DMS53 treated with DMSO at 0.1 percent for 48 hours (cell line): ENCODE measurements at regions not wholly inside any gene's neighbourhood (a gene's known extent, or its start where the extent isn't known, plus 50 kb on each side); places are given as distances from the start of the nearest gene placed in this dataset.
"Not testable (repeated sequence)": the region's sequence is repeated elsewhere in the genome, so short reads cannot be mapped to it uniquely, and the experiment has no call there.

ENCODE experiments used
- DNase-seq: peaks from one replicate; lab custom pipeline; 2025; ENCODE audit not compliant: unreplicated experiment; lab: John Stamatoyannopoulos, UW

DNA sequence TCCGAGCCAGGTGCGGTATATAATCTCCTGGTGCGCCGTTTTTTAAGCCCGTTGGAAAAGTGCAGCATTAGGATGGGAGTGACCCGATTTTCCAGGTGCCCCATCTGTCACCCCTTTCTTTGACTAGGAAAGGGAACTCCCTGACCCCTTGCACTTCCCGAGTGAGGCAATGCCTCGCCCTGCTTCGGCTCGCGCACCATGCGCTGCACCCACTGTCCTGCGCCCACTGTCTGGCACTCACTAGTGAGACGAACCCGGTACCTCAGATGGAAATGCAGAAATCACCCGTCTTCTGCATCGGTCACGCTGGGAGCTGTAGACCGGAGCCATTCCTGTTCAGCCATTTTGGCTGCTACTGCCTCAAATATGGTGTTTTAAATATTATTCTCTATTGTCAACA lies 198.0 kb downstream of the MEIS1 start:
- not testable (repeated sequence) for DNase-seq

DNA sequence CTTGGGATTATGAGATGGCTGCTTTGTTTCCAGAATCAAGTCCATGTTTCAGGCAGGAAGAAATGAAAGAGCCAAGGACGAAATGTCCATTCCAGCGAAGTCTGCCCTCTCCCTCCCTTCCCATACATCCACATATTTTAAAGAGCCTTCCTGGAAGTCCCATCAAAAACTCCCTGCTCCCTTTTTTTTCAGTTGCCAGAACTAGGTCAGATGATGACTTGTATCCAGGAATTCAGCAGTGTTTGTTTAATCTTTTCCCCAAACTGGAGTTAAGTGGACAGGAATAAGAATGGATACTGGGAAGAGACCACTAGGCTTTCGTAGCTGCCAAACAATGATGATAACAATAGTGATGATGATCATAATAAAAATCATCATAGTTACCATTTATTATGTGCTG lies 198.7 kb downstream of the MEIS1 start:
- no peak for DNase-seq

DNA sequence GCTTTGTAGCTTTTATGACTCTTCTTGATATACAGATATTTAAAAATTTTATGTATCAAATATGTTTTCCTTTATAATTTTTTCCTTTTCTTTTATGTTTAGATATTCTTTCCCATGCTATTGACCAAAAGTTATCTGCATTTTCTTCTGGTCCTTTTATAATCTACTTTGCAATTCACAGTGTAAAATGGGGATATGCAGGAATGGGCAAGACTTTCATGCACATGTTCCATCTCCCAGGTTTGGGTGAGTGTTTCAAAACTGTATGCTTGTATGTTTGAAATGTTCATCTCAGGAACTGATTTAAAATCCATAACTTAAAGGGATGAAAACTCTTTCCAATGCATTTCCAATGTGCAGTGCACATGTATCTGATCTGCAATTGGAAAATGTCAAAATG lies 199.9 kb downstream of the MEIS1 start:
- no peak for DNase-seq

DNA sequence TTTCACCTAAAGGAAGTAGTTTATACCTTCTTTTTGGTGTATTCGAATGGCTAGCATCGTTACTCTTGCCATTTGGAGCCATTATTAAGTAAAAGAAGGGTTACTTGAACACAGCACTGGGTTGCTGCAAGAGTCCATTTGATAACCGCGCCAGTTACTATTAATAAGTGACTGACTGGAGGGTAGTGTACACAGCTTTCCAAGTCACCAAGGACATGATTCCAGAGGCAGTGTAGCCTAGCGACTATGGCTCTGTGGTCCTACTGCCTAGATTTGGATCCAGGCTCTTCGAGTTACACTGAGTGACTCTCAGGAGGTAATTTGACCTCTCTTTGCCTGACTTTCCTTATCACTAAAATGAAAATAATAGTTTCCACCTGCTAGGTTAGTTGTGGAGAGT lies 206.8 kb downstream of the MEIS1 start:
- no peak for DNase-seq

DNA sequence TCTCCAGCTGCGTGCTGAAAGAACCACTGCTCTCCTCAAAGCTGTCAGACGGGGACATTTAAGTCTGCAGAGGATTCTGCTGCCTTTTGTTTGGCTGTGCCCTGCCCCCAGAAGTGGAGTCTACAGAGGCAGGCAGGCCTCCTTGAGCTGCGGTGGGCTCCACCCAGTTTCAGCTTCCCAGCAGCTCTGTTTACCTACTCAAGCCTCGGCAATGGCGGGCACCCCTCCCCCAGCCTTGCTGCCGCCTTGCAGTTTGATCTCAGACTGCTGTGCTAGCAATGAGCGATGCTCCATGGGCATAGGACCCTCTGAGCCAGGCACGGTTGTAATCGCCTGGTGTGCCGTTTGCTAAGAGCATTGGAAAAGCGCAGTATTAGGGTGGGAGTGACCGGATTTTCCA lies 213.2 kb downstream of the MEIS1 start:
- not testable (repeated sequence) for DNase-seq

DNA sequence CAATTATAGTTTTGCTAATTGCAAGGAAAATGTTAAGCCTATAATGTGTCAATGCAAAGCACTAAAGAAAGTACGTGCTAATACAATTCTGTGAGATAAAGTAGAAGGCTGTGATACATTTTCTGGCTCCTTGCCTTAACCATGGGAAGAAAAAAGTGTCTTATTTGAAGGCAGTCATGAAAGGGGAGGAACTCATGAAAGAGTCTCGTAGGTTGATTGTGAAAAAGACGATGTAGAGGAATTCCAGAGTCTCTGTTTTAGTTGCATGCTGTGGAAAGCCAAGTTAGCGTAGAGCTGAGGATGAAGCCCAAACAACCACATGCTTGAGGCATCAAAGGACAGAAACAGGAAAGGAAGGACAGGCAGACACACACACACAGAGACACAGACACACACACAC lies 214.1 kb downstream of the MEIS1 start:
- DNase-seq: no peak

DNA sequence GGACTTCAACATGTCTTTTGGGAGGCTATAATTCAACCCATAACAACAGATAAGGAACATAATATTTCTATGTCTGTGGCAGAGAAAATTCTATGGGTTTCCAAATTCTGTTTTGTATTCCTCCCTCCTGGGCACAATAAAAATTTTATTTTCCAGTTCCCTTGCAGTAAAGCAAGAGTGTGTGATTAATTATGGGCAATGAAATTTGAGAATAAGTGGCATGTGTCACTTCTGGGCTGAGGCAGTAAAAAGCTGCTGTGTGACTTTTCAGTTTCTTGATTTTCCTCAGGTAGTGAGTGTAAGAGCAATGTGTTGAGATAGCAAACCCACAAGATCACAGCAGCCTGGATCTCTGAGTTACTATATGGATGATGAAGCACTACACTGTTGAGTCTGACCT lies 216.4 kb downstream of the MEIS1 start:
- DNase-seq: no peak

DNA sequence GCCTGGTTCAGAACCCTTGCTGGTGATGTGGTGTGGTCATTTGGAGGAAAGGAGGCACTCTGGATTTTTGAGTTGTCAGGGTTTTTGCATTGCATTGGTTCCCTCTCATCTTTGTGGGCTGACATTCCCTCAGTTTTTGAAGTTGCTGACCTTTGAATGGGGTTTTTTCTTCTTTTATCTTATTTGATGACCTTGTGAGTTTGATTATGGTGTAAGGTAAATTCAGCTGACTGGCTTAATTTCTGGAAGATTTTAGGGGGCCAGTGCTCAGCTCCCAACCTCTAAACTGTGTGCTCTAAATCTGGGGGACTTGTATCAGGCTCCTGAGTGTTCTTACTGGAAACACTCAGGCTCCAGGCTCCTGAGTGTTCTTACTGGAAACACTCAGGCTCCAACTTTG lies 225.9 kb downstream of the MEIS1 start:
- DNase-seq: no peak

DNA sequence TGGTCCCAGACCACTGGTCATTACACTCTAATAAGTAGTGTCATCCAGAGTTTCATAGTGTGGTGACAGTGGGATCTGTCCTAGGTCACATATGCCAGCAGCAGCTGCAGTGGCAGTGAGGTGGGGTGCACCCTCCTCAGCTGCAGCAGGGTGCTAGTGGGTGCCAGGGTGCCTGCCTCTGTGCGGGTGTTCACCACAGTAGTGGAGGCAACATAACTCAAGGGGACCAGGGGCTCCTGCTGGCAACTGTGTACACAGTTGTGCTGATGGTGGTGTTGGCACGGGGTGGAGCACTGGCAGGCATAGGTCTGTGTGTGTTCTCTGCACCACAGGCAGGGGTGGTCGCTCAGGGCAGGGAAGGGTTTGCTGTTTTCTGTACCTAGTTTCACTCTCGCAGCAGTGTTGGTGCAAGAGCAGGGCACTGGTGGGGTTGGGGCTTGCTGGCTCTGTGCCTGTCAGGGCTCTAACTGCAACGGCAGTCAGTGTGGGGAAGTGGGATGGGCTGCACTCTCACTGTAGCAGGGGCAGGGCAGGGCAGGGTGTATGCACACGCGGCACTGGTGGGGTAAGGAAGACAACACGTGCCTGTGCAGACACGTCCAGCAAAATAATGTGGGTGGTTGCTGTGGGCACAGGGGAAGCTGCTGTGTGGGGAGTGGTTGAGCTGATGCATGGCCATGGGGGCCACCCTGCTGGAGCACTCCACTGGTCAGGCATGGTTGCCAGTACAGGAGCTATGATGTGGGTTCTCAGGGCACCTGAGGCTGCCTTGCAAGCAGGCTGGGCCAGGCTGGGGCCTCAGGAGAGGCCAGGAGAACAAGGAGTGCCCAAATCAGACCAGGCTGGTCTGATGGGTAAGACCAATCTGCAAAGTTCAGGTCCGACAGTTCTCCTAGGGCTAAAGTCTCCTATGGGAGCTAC lies 226.6 kb downstream of the MEIS1 start:
- DNase-seq: no peak

DNA sequence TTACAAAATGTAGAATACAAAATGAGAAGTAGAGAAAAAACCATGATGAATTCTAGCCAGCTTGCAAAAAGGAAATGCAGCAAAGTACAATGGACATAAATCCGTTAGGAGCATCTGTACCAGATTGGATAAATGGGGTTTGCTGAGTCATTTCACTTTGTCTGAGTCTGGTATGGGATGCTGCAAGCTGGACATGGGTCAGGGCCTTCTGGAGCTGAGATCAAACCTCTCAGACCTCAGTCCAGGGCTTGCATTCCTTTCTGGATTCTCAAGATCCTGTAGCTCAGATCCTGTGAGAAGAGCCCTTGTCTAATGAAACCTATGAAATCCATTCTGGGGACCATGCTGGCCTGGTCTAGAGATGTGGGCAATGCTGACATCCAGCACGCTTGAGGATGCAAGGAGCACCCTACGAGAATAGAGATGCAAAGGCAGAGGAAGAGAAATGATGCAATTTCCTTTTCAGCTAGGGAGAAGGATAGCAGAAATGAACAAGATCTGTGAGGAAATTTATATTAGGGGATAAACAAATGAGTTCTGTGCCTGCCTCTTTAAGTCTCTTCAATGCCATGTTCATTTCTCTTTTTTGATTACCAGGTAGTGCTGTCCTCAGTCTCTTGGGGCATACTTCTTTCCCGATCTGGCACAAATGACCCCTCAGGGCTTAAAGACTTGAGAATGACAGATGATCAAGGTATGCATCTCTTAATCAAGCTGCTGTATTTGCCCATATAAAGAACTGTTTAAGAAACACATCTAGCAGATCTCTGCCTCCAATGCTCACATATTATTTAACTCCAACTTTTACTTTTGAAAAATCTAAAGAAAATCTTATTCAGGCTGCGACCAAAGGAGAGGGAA lies 230.4 kb downstream of the MEIS1 start:
- DNase-seq: no peak

DNA sequence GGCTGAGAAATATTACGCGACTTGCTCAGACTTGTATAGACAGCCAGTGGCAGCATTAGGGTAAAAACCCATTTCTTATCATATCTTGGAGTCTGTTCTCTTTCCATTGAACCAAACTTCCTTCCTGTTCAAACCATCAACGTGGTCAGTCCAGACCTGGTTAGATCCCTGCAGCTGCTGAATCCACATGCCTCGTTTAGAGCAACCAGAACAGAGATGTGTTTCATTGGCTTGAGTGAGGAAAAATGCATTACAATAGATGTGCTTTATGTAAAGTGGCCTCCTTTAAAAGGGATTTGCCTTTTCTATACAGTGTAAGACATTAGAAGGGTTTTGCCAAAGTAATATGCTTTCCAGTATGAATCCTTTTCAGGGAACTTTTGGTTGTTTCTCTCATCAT lies 232.4 kb downstream of the MEIS1 start:
- DNase-seq: no peak

DNA sequence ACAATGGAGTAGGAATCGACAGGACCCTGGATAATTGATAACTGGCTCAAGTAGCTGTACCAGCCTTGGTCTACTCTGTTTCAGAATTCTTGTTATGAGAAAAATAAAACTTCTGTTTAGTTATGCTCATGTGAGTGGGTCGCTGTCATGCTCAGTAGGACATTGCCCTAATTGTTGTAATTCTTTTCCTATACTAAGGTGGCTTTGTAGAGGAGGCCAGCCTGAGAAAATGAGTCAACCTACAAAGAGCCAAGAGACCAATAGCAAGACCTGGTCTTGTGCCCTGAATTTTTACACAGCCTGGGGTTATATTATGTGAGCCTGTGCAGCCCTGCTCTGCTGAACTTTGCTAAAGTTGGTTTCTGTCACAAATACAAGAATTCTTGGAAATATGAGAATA lies 238.4 kb downstream of the MEIS1 start:
- no peak for DNase-seq

DNA sequence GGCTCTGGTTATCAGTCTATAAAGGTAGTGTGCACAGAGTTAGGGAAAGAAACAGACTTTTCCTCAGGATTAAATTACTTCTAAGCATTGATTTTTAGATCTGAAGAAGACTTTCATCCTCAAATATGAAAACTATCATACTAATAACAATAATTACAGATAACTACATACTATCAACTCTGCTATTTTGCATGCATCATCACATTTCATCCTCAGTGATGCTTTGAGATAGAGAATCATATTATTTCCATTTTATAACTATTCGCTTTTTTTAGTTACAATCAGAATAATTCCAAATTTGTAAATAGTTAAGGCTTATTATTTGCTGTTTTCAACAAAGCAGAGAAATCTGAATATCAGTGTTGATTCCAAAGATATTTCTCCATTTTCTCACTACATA lies 239.2 kb downstream of the MEIS1 start:
- DNase-seq: no peak

DNA sequence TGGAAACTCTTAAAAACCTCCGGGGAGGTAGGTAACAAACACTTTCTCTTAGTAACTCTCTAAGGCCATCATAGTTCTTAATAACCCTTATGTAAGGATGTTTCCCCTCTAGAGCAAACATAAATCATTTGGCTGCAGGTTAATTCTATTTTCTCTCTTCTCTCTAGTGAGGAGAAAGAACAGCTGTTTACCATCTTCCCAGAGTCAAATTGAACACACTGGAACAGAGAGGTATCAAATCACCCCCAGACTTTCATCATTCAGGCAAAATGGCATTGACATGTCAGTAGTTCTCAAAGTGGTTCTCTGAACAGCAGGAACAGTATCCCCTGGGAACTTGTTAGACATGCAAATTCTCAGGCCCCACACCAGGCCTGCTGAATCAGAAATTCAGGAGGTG lies 240.7 kb downstream of the MEIS1 start:
- no peak for DNase-seq

DNA sequence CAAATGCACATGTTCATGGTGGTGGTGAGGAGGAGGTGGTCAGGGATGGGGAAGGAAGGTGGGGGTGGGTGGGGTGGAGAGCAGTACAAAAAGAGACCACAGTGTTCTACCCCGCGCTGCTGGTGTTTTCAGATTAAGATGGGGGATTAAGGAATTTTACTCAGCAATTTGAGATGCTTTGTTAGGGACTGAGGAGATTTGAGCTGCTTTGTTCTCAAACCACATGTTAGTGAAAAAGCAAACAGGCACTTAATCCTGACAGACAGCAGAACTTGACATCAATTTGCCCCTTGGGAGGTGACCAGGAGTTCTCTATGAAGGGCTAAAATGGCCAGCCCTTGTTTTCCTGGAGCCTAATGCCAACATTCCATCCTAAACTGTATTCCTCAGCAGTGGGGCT lies 244.5 kb downstream of the MEIS1 start:
- DNase-seq: no peak

DNA sequence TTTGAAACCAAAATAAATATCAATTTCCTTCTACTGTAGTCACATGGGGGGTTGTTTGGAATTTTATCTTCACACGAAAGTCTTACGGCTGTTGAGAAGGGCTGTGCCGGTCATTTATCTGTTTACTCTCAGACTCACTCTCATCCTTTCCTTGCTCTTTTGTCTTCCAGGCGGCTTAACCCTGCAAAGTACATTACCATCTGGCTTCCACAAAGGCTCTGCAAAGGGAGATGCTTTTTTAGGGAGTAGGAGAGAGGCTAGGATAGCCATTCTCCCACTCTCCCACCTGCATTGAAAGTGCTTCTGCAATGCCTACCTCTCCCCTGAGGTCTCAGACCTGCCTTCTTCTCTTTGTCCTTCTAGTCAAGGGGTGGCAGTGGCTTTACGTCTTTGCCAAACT lies 247.6 kb downstream of the MEIS1 start:
- no peak for DNase-seq

DNA sequence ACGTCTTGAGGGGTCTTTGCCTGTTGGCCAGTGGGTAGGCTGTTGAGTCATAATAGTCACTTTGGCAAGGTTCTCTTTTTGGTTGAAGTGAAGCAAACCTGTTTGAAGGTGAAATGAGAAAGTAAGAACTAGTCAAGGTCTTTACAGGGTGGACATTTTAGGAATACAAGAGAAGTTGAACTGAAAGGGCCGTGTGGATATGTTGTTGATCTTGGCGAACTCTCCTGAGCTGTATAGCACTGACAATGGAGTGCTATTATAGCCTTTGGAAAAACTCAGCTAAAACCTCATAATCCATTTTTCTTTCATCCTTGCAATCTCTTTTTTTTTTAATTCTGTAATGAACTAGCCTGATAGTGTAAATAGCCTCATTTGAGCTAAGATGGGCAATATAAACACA lies 248.1 kb downstream of the MEIS1 start:
- DNase-seq: no peak

DNA sequence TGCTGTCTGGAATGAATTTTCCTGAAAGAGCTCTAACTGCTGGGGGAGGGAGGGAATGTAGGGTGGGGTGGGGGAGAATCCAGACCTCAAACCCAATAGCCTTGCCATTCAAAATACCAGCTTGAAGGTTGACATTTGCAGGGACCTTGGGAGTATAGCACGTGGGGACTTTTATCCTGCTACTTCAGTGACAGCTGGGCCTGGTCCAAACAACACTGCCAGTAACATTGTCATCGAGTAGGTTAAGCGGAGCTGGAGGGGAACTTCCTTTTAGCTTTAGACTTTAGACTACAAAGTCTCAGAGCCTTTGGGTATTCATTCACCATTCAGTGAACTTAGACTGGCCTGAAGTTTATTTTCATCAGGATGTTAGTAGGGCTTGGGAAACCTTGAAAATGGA lies 248.7 kb downstream of the MEIS1 start:
- no peak for DNase-seq

DNA sequence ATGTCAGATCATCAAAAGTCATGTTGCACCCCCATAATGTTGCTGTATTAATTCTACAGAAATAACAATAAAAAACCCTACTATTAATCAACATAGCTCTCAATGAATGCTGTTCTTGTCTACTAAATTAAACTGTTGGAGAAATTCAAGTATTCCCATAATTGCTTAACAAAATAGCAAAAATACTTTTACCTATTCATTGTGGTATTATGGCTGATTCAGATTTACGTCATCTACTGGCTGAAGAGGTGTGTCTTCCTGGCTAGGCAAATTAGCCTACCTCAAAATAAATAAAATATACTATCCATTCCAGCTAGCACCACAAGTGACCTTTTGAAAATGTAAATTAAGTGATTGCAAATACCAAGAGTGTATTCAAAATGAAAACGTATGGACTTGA lies 249.4 kb downstream of the MEIS1 start:
- no peak for DNase-seq

DNA sequence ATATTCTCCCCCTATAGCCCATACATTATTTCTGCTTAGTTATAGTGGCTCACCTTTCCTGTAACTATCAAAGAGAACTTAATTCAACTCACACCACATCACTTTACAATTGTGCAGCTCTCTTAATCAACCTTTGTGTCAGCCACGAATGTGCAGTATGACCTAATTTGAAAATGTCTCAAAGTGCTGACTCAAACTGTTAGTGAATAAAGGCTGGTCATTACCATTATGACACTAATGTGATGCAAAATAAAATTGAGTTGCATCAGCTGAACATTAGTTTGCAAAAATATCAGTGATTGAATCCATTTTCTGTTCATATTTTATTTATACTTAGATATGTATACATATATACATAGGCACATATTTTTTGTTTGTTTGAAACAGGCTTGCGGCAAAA lies 251.8 kb downstream of the MEIS1 start:
- no peak for DNase-seq

DNA sequence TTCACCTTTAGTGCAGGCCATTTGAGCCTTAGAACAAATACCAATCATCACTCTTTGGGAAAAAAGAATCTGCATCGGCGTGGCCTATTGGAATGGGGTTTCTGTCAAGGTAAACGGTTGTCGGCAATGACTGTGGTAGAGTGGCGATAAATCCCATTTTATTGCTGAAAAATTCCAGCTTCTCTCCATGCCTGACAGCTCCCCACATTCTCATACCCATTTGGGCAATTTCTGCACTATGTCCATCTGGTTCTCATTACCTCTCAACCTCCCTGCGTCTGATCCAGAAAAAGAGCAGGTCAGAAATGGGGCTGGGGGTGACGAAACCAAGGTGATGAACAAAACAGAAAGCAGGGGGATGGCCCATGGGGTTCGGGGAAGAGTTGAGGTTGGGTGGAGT lies 254.0 kb downstream of the MEIS1 start:
- no peak for DNase-seq

DNA sequence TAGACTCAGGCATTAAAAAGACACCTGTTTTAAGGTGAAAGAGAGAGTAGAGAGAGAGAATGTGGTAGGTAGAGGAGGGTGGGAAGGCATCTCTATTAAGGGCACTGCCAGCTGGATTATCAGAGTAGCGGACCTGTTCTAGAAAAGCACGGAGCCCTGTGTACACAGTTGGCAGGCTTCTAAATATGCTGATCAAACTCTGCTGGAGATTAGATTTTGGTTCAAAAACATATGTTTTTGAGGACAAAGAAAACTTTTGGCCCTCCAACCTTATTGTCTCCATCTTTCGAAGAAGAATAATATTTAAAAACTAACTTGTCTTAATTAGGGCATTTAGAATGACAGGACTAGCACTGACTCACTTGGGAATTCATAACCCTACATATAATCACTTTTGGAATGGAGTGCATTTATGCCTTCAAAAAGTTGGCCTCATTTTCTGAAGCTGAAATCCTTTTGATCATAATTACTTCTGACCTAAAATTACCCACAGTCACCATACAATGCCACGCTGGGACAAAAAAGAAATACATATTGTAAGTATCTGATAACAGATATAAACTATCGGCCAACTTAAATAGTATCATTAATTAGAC lies 254.6 kb downstream of the MEIS1 start:
- DNase-seq: no peak
